Right kidney (tissue), 1 donor: ENCODE measurements at regions not wholly inside any gene's neighbourhood (a gene's known extent, or its start where the extent isn't known, plus 50 kb on each side); places are given as distances from the start of the nearest gene placed in this dataset.

Experiments
- DNase-seq: peaks from one replicate; pipeline ENCODE4 v3.0.0-alpha.2; 2016

DNA sequence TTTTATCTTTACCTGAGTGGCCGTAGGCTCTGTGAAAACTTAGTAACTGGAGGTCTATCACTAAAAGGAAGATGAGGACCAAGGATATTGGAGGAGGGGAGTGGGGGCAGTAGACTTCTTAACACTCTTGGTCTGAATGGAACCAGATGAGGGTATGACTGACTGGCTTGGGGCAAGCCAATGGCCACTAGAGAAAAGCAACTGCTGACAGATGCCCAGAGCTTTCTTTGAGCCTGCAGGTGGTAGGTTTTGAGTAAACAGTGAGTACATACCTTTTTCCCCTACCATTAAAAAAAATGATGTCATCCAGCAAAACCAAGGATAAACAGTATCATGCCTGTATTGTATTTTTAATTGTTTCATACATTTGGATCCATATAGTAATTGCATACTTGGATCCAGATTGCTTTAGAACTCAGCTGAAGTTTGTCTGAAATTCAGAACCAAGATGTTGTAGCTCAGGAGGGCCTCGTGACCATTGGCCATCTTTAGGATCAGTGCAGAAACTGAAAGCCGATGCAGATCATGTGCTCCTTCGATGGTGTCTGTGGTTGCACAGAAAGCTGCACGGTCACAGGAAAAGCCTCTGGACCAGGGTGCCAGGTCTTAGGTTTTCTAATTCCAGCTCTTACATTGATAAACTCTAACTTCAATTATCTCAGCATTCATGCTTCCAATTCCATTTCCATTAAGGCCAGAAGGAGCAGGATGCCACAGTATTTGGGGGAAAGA lies 131.0 kb downstream of the PDGFRA start:
- DNase-seq, result no peak

DNA sequence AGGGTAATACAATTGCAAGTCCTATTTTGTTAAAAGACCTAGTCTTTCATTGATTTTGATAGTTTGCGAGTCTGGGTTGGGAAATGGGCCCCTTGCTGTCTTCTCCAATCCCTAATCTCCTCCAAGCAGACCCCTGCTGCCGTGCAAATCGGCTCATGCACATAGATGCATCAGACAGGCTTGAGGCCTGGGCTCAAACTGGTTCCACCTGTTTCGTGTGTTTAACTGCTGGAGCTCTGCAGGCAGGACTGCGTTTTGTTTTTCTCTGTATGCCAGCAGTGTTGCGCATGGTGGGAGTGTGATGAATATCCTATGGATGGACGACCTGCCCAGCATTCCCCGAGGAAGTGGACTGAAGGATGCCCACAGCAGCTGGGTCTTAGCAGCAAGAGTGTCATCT lies 133.9 kb downstream of the PDGFRA start:
- DNase-seq, result no peak

GRCh38 chr4:54365691-54366090 lies 136.6 kb downstream of the PDGFRA start:
- no peak for DNase-seq

- no peak for DNase-seq
These were observed 138.0 kb downstream of the PDGFRA start for GRCh38 chr4:54367059-54367458.

GRCh38 chr4:54368281-54369265 lies 139.5 kb downstream of the PDGFRA start:
- no peak for DNase-seq

- DNase-seq, result no peak
These were observed 142.1 kb downstream of the PDGFRA start for GRCh38 chr4:54371173-54371572.

DNA sequence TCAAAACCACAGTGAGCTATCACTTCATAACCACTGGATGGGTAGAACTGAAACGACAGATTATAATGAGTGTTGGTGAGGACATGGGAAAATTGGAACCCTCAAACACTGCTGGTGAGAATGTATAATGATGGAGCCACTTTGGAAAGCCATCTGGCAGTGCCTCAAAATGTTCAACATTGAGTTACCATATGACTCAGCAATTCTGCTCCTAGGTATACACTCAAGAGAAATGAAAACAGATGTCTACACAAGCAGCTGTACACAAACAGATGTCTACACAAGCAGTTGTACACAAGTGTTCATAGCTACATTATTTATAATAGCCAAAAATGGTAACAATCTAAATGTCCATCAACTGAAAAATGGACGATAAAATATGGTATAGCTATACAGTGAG lies 143.9 kb downstream of the PDGFRA start:
- no peak for DNase-seq

GRCh38 chr4:54373718-54374210 lies 144.7 kb downstream of the PDGFRA start:
- DNase-seq, result no peak

DNA sequence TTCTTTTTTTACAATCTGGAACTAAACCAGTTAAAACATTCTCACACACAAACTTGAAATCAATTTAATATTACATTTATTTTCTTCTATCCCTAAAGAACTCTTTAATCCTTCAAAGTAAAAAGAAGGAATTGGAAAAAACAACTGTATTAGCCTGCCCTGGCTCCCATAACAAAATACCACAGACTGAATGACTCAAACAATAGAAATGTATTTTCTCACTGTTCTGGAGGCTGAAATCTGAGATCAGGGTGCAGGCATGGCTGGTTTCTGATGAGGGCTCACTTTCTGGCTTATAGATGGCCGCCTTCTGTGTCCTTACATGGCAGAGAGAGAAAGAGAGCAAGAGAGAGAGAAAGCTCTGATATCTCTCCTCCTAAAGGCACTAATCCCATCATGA lies 149.4 kb downstream of the PDGFRA start:
- DNase-seq, result no peak

DNA sequence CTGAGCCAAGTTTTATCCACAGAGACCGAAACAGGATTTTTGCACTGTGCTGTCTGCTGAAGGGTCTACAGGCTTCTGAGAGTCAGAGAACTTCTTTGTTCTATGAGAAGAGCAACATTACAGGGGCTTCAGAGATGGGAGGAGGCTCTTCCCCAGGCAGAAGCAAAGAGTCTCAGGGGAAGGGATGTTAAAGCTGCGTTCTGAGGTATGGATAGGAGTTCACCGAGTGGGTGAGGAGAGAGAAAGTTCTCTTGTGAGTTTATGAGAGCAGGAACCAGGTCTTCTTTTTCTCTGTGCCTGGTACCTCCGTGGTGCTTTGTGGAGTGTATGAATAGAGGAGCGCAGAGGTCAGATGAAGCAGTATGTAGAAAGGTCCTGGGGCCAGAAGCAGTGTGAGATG lies 155.1 kb downstream of the PDGFRA start:
- DNase-seq, result no peak

DNA sequence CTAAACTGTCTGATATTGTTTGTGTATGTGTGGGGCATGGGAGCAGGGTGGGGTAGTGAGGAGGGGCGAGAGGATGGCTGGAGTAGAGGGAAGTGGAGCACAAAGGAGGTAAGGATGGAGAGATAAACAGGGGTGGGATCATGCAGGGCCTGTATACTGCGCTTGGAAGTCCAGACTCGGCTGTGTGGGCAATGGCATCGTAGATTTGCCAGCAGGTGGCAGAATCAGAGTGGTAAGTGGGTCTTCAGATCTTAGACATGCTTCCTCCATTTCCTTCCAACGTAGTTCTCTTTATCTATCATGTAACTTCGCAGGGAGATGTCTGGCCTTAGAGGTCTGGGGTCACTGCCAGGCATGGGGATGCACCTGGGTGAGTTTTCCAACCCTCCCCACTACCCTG lies 155.5 kb downstream of the PDGFRA start:
- DNase-seq, result no peak

- DNase-seq, result no peak
These were observed 157.1 kb downstream of the PDGFRA start for GRCh38 chr4:54386042-54386669.

DNA sequence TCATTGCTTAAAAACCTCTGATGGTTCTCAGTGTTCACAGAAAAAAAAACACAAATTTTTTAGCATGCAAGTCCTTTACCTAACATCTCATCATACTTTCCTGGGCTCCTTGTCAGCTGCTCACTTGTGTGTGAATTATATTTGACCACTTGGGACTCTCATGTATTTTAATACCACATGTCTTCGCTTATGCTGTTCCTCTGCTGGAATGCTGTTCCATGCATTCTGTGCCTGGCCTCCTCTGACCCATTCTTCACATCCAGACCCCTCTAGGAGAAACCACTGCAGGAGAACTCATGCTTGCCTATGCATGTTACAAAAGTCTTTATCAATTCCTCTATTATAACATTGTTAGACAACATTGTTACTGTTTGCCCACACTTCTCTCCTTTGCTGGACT lies 157.6 kb downstream of the PDGFRA start:
- DNase-seq, result no peak

DNA sequence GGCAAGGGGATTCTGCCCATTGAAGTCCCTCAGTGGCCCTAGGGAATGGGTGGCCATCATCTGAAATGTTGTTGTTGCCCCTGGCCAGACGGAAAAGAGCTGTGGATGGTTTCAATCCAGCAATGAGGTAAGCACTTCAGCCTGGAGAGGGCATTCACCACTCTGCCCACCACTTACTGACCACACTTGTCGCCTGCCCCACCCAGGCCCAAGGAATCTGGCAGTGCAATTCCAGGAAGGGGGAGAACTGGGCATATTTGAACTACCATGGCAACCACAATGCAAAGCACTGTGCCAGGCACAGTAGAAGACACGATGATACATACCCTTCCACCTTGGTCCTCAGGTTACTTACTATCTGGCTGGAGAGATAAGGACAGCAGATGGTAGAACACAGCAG lies 161.6 kb downstream of the PDGFRA start:
- DNase-seq, result no peak

DNA sequence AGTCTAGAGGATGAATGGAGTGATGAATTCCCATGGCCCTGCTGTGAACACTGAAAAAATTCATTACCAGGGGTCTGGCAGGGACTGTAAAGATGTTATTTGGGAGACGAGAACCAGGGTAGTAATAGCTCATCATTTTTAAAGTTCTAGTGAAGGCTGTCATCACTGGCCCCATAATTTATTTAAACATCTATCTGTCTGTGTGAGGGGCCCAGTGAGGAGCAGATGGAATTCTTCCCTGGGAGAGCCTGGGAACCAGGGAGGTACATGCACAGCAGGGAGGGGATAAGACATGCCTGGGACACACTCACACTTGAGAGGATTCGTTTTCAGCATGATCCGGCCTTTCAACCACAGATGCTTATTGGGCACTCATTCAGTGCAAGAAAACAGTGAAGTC lies 162.0 kb downstream of the PDGFRA start:
- DNase-seq, result no peak

DNA sequence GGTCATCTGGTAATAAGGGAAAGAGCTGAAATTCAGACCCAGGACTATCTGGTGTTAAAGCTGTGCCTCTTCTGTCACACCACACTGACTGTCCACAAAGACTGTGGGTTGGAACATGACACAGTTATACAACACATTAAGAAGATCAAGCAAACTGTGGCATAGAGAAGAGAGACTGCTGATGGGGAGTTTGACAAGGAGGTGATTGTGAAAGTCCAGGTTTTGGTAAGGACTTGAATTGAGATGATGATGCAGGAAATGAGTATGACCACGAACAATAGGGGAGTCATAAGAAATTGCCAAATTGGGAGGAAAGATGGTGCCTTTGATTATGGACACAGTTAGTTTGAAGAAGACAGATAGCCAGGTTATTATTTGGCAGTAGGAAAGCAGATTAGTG lies 163.4 kb downstream of the PDGFRA start:
- DNase-seq, result no peak

GRCh38 chr4:54393243-54393642 lies 164.2 kb downstream of the PDGFRA start:
- no peak for DNase-seq

- DNase-seq, result no peak
These were observed 166.0 kb downstream of the PDGFRA start for GRCh38 chr4:54395013-54395527.

GRCh38 chr4:54400188-54400587 lies 171.1 kb downstream of the PDGFRA start:
- no peak for DNase-seq

DNA sequence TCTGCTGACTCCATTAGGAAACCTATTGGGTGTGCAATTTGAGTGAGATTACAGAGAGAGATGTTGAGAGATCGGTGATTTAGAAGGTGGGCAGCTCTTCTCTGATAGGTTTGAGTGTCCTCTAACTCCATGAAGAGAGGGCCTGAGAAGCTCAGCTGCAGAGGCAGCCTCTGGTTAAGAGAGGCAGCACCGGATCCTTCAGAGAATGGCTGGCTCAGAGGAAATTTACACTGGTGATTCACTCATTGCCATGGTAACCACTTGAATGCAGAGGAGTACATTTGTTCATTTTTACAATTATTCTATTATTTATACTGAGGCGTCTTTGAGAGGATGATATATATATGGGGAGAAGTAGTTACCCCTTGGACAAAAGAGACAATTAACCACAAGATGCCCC lies 171.7 kb downstream of the PDGFRA start:
- DNase-seq, result no peak

- no peak for DNase-seq
These were observed 173.9 kb downstream of the PDGFRA start for GRCh38 chr4:54402880-54403480.
